HG03521 (cell line): ENCODE measurements at regions not wholly inside any gene's neighbourhood (a gene's known extent, or its start where the extent isn't known, plus 50 kb on each side); places are given as distances from the start of the nearest gene placed in this dataset.

ENCODE experiments used
- ATAC-seq: cut with Tn5 transposase; IDR thresholded peaks from one replicate; pipeline ENCODE4 v1.9.1; 2021; ENCODE audit warnings: mild to moderate bottlenecking, moderate library complexity; ENCODE audit not compliant: unreplicated experiment

DNA sequence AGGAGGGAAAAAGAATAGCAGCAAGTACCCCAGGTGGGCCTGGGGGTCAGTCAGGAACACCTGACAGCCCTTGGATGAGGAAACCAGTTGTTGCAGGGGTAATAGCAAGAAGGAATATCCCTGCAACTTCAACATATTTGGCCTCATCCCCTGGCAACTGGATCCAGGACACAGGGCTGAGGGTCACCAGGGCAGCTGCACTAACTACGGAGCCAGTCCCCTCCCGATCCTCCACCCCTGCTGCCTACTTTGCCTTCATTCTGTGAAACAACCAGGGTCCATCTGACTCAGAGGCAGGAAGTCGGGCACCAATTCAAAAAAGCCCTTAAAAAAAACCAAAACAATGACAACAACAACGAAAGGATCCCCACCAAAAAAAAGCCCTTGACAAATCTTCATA is 52.9 kb downstream of the FRMPD3 start:
- no peak for ATAC-seq

DNA sequence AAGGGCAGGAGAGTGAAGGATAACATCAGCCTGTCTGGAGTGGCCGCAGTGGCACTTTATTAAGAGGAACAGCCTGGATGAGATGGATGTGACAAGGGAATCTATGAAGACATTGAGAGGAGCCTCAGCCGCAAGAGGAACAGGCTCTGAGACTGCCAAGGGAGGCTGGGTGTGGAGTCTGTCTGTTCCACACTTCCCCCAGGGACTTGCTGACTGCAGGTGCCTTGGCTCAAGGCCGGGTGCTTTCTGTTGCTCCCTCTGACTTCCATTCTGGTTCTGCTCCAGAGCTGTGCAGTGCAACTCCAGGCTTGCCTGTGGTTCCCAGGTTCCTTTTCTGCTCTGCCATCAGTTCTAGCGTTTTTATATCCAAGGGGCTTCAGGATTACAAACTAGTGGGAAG is 54.6 kb downstream of the FRMPD3 start:
- ATAC-seq, result no peak

DNA sequence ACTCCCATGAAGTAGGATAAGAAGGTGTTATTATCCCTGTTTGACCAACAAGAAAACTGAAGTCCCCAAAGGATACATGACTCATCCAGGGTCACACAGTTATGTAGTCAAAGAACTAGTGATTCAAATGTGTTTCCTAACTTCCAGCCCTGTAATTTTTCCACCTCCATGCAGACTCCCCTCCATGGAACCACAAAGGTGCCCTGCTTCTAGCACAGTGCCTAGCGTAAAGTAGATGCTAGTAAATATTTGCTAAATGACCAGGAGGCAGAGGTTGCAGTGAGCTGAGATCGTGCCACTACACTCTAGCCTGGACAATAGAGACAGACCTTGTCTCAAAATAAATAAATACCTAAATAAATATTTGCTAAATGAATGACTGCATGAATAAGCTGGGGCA is 55.8 kb downstream of the FRMPD3 start:
- ATAC-seq, result no peak

DNA sequence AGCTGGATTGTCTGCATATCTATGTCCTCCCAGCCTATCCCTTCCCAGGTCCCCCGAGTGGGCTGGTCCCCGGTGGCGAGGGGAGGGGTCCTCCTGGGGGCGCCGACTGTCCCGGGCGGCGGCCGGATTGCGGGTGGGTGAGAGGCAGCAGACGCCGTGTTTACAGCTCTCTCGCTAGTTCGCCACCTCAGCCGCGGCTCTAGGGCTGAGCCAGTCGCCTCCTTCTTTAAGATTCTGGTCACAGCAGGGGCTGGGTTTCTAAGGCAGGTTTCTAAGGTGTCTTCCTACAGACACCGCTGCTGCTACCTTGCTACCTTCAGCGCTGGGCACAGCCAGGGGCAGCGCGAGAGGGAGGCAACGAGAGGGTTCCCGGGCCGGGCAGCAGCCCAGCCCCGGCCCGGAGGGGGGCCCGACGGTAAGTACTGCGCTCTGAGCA is 57.2 kb downstream of the FRMPD3 start:
- no peak for ATAC-seq

DNA sequence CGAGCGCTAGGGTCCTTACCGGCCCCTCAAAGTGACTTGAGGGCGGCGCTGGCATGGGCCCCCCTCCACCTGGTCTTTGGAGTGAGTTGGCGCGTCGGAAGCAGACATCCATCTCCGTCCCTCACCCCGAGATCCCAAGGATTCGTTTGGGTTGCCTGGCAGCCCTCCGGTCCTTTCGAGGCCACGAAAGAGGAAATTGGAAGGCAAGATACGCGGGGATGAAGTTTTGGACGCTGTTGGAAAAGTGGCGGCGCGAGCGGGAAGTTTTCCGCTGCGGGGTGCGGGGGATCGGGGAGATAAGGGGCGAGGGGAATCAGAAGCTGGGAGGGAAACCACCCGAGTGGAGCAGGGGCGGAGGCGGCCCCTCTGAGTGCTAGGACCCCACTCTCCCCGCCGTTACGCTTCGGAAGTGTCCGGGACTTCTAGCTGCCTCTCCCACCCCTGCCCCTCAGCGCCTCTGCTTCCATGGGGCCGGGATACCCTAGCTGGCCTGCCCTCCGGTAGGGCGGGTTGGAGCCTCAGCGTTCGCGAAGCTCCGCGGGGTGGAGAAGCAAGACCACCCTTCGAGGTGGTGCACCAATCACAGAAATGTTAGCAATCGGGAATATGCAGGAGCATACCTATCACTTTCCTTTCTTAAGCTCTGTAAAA is 57.8 kb downstream of the FRMPD3 start:
- no peak for ATAC-seq

DNA sequence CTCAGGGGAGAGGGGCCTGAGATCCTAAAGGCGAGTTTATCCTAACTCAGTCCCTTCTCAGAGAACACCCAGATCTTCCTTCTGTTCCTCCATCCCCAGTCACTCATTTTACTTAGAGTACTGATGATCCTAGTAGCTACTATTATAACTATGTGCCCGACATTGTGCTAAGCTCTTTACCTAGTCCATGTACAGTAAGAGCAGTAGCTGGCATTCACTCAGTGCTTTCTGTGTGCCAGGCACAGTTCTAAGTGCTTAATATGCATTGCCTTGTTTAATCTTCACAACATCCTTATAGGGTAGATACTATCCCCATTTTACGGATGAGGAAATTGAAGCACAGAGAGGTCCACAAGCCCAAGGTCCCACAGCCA is 58.3 kb downstream of the FRMPD3 start:
- ATAC-seq, result no peak

DNA sequence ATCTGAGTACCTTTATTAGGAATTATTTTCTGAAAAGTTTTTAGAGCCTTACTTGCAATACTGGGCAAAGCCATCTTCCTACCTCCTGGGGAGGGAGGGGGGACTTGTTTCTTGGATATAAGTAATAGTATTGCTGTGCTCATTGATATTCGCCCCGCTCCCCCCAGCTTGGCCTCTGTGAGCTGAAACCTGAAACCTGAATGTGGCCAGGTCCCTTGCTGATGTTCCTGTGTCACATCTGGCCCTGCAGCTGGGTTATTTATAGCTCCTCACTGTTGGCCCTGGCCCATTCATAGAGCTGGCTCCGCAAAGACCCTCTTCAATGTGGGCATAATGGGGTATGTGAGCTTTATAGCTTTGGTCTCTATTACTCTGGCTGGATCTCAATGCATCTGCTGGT is 59.5 kb downstream of the FRMPD3 start:
- no peak for ATAC-seq

DNA sequence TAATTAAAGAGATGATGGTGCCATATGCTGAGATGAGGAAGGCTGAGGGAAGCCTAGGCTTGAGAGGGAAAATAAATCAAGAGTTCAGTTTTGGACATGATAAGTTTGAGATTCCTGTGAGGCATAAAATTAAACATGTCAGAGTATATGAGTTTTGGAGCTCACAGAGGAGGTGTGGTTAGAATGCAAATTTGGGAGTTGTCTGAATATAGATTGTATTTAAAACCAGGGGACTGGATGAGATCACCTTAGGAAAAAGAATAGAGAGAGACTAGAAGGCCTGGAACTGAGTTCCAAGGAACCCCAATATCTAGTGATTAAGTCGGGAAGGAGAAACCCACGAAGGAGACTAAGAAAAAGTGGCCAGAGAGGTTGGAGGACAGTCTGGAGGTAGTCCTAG is 65.5 kb downstream of the FRMPD3 start:
- no peak for ATAC-seq

DNA sequence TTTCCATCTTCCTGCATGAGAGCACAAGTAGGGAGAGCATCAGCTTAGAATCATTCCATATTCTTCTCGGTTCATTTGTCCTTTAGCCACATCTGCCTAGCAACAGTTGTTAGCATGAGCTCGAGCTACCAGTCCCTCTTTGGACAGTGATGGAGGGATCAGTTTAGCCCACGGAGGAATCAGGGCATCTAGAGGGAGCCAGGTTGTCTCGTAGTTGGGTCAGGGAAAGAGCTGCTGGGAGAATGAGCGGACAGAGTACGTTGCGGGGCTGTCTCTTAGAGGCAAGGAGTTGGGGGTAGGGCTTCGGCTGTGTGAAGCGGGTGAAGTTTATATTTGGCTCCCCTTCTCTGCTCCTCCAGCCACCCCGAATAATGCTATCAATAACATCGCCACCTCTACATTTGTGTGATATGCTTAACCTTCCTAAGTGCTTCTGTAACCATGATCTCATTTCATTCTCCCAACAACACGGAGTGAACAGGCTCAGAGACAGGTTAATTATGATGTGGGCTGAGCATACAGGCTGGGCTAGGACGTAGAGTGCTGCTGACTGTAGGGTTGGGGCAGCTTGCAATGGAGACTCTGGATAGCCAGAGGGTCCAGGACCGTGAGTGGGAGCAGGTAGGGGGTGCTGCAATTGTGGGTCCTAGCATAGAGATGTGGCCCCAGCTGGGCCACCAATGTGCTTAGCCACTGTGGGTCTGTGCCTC is 72.6 kb downstream of the FRMPD3 start:
- ATAC-seq, result no peak

DNA sequence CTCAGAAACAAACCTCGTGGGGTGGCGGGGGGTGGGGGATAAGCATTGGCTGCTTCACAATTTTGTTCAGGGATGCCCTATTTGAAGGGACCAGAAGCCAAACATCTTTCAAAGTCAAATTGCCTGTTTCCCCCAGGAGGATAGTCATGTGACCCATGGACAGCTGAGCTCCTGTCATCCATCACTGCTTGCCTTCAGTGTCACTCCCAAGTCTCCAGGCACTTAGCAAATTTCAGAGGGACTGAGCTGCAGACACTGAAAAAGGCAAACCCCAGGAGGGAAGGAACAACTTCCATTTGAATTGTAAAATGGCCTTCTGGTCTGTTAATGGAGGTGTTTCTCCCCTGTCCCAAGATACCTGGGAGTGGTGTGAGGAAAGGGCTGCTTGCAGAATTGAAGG is 73.4 kb downstream of the FRMPD3 start:
- ATAC-seq, result no peak

DNA sequence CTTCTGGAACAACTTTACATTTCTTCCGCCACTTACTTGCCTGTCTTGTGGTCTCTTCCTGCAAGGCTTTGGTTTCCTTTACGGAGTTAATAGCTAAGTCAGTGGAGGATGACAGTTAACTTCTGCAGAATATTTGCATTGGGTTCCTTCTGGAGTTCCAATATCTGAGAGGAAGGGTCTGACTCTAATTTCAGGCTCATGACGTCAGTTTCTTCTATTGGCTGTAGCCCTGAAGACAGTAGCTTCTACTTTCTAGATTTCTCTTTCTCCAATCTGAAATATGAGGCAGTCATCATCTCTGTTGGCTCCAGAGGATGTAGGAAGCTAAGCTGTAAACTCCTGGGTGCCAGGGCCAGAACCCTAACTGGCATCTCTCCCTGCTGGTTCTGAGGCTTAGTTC is 76.7 kb downstream of the FRMPD3 start:
- no peak for ATAC-seq

DNA sequence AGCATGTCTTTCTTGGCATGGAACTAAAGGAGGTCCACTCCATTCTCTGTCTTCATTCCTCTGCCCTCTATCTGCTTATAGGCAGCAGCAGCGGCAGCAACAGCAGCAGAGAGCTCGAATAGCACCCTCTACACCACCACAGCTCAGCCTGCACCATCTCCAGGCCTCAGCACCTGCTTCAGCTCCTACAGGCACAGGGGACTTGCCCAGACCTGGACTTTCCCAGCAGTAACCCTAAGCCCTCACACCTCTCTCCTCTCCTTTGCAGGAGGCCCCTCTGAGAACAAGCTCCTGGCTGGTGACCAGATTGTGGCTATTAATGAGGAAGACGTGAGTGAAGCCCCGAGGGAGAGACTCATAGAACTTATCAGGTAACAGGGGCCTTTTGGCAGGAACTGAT is 80.7 kb downstream of the FRMPD3 start:
- ATAC-seq, result no peak

DNA sequence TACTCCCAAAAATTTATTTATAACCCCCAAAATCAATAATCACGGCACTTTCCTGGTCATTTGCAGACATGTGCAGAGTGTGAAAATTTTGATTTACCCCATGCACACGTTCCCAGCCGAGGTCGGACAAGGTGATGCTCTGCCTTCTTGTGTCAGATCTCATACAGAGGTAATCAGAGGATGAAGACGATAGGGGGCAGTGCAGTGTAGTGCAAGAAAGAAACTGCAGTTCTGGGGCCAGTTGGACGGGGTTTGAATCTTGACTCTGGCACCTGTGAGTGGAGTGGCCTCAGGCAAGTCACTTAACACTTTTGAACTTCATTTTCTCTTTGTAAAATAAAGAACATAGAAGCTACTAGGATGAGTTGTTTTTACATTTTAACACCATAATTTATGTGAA is 88.4 kb downstream of the FRMPD3 start:
- ATAC-seq, result no peak

DNA sequence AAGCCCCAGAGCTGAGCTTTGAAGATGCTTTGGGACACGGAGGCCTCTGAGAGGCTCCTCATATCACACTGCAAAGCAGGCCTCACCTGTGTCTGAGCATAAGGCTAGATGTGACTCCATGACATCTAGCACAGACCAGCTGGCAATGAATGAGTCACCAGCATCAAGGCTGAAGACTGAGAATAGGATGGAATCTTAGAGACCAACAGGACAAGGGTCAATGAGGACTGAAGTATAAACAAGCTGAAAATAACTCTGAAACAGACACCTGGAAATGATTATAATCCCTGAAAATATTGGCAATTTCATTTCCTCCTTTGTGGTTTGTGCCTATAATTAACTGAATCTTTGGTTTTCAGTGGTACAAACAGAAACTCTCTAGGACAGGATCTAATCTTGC is 87.1 kb upstream of the PRPS1 start:
- no peak for ATAC-seq

DNA sequence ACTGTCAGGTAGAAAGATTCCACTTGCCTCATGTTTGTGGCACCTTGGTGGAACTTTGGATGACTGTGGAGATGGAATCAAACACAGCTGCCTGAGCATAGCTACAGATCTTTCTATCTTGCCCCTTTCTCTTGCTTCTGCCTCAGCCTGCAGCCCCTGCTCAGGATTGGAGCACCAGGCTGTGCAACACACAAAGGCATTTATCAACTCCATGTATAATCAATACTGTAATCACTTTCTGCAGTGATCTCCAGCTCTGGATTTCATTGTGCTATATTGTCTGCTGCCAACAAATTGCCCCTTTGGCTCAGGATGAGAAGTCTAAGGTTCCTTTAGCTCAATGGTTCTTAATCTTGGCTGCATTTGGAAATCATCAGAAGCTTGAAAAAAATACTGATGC is 86.3 kb upstream of the PRPS1 start:
- no peak for ATAC-seq

DNA sequence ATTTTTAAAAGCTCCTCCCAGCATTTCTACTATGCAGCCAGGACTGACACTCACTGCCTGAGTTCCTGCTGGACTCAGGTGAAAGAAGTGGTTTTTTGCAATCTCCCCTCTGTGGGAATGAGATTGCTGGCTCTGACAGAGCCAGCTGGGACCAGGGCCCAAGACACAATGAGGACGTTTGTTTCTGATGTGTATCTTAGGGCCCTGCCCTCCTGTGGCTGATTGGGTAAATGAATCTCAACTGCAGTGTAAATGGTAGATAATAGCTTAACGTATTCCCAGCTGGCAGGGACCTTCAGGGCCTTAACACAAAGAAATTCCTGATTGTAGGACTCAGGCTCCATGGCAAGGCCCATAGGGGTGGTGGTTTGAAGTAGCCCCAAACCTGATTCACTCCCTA is 85.8 kb upstream of the PRPS1 start:
- ATAC-seq, result no peak

DNA sequence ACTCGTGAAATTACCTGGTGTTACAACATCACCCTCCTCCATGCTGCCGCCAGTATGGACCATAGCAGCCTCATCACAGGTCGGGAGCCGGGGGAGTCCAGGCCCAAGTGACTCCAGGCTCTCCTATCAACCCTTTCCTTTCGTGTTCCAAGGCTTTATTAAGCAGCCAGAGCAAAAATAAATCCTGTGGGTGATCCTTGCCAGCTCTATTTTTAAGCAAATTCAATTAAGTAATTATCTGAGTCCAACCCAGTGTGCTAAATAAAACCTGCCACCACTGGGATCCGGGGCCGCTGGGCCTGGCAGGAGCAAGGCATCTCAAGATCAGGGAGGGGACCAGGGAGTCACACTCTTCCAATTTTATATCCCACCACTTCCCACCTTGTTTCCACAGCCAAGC is 80.7 kb upstream of the PRPS1 start:
- no peak for ATAC-seq

DNA sequence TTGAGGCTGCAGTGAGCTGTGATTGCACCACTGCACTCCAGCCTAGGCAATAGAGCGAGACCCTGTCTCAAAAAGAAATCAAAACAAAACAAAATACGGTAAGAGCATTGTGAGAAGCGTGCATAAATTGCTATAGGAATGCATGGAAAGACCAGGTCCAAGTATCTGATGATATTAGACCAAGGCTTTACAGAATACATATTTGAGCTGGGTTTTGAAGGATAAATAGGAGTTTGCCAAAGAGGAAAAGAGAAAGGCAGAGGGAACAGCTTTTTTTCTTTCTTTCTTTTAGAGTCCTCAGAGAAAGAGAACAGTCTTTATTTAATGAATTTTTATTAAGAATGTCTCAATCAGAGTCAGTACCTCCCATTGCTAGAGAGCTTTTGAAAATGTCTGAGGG is 79.5 kb upstream of the PRPS1 start:
- ATAC-seq, result no peak

DNA sequence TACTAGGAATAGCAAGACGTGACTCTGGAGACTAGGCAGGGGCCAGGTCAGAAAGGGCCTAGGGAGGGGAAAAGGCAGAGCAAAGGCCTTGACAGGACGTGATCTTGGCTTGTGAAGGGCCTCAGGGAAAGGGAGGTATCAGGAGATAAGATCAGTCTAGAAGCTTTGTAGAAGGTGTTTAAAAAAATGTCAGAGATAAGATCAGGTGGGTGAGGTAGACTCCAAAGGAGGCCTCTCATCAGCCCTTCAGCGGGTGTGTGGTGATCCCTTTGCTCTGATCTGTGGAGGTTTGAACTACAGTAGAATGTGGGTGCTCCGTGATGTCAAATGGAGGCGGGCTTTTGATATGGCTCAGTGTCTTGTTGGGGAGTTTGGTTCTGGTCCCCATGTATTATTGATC is 78.8 kb upstream of the PRPS1 start:
- ATAC-seq, result no peak

DNA sequence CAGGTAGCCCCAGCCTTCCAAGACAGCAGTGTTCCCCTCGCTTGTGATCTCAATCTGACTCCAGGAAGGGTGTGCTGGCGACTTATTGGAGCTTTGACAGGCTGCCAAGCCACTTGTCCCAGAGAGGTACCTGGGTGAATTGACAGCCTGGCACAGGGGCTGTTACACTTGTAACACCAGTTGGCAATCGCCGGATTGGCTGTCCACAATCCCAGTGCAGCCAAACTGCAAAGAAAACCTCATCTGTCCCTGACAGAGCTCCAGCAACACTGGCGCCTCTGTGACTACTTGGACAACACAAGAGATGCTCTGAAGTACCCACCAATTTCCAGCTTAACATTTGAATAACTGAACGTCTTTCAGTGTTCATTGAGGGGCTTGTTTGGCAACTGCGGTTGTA is 76.8 kb upstream of the PRPS1 start:
- no peak for ATAC-seq

DNA sequence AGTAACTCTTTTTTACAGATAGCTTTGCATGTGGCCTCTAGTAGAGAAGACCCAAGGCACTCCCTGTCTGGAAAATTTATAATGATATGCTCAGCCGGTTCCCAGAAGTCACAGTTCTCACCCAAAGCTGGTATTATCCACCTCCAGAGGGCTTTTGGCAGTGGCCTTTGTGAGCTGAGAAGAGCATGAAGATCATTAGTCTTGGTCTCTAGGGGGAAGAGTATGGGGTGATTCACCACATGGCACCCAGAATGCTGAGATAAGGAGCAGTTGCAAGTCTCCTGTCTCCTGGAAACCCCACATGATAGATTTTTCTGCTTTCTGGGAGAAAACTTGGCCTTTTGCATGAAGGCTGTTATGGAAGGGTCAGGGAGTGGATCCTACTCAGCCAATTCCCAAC is 75.4 kb upstream of the PRPS1 start:
- ATAC-seq, result no peak

DNA sequence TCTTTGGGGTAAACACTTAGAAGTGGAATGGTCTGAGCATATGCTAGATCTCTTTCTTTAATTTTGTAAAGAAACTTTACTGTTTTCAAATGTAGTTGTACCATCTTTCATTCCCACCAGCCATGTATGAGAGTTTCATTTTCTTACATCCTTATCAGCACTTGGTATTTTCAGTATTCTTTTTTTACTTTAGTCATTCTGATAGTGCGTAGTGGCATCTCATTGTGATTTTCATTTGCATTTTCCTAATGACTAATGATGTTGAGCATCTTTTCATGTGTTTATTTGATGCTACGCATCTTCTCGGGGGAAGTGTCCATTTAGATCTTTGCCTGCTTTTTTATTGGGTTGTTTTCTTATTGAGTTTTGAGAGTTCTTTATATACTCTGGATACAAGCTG is 71.3 kb upstream of the PRPS1 start:
- ATAC-seq, result no peak

DNA sequence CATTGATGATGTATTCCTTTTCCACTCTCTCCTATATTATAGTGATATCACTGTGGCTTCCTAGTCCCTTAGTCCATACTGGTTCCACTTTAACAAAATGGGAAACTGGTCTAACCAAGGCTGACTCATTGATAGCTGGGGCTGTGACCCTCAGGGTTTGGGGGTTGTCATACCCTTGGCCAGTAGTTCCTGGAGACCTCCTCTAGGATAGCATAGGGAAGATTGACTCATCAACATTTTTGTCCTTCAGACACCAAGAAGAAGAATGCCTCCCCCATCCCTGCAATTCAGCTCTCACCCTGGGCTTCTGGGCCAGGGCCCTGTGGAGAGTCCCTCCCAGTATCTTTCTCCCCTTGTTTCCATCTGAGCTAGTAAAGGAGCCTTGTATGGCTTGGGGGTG is 68.8 kb upstream of the PRPS1 start:
- no peak for ATAC-seq
